Upper lobe of left lung (tissue), 4 donors: ENCODE measurements at regions not wholly inside any gene's neighbourhood (a gene's known extent, or its start where the extent isn't known, plus 50 kb on each side); places are given as distances from the start of the nearest gene placed in this dataset.

ENCODE experiments used
- CTCF ChIP-seq, 6 experiments: fragments of 450-650 bp in 4 of 6; fragments of 200-600 bp in 2 of 6; sonication (generic) in 2 of 6; IDR thresholded peaks; one replicate each; pipeline ENCODE4 v1.5.1; 2016 to 2019; ENCODE audit warnings: antibody characterized with exemption in 6 of 6
- EP300 ChIP-seq, 4 donors: sonication (generic); formaldehyde crosslinking; IDR thresholded peaks; one replicate each; pipeline ENCODE4 v1.5.1; 2017; ENCODE audit warnings: antibody characterized with exemption in 4 of 4, control low read depth in 2 of 4

GRCh38 chr6:18039481-18039880 is 52.0 kb upstream of the KIF13A start:
- TF ChIP-seq CTCF (IDR thresholded peaks at IDR 0.05) (no peak), EP300 (IDR thresholded peaks at IDR 0.05) (no peak)
